HG03521 (cell line): ENCODE measurements at regions not wholly inside any gene's neighbourhood (a gene's known extent, or its start where the extent isn't known, plus 50 kb on each side); places are given as distances from the start of the nearest gene placed in this dataset.

ENCODE experiments used
- ATAC-seq: cut with Tn5 transposase; IDR thresholded peaks from one replicate; pipeline ENCODE4 v1.9.1; 2021; ENCODE audit warnings: mild to moderate bottlenecking, moderate library complexity; ENCODE audit not compliant: unreplicated experiment

DNA sequence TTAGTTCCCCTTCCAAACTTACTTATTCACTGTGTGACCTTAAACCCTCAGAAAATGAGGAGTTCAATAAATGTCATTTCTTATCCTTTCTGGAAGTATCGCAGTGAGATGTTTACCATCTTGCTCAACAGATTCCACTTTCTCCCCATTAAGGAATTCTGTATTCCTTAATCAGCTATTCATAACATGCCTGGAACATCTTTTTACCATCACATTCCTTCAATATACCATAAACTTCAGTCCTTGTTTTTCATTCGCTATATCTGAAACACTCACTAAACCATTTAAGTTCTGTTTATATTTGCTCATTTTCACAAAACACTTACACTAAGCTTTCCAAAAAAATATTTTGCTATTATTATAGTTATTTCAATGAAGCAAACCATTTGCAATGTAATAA, 1158.6 kb downstream of the CDH12 start:
- no peak for ATAC-seq

GRCh38 chr5:21693591-21693990, 1159.6 kb downstream of the CDH12 start:
- ATAC-seq = no peak

- no peak for ATAC-seq
Observed at GRCh38 chr5:21689587-21689986, 1163.6 kb downstream of the CDH12 start.

DNA sequence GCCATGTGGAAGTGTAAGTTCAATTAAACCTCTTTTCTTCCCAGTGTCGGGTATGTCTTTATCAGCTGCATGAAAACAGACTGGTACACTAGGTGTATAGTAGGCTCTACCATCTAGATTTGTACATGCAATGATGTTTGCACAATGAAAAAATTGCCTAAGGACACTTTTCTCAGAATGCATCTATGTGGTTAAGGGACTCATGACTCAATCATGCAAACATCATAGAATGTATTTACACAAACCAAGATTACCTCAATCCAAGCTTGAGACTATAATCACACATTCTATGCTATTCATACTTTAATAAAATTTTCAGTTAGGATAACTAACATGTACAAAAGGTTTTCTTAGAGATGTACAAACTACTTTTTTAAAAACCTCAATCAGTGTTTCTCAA, 1164.5 kb downstream of the CDH12 start:
- no peak for ATAC-seq

DNA sequence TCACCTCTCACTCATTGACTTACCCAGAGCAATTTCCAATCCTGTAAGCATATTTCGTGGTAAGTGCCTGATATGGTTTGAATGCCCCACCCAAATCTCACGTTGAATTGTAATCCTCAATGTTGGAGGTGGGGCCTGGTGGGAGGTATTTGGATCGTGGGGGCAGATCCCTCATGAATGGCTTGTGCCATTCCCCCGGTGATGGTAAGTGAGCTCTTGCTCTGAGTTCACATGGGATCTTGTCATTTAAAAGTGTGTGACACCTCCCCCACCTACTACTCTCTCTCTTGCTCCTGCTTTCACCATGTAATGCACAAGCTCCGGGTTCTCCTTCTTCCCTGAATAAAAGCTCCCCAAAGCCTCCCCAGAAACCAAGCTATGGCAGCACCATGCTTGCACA, 1165.5 kb downstream of the CDH12 start:
- no peak for ATAC-seq

- ATAC-seq = no peak
Observed at GRCh38 chr5:21686706-21687105, 1166.4 kb downstream of the CDH12 start.

- no peak for ATAC-seq
Observed at GRCh38 chr5:21685522-21685921, 1167.6 kb downstream of the CDH12 start.

DNA sequence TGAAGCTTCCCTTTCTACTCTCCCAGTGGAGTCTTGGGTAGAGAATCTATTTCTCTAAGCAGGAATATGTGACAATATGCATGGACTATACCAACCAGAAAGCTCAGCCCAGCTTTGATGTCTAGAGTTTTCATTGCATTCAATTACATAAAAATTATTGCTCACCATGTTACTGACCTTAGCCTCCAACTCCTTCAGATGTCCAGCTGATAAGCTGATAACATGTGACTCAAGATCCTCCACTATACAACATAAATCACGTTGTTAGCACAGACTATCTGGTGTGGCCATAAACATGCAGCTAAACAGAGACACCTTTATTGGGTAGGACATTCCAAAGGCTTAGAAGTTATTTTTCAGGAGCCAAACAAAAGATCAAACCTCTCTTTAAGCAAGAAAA, 1168.2 kb downstream of the CDH12 start:
- ATAC-seq = no peak

GRCh38 chr5:21681911-21682310, 1171.2 kb downstream of the CDH12 start:
- no peak for ATAC-seq

DNA sequence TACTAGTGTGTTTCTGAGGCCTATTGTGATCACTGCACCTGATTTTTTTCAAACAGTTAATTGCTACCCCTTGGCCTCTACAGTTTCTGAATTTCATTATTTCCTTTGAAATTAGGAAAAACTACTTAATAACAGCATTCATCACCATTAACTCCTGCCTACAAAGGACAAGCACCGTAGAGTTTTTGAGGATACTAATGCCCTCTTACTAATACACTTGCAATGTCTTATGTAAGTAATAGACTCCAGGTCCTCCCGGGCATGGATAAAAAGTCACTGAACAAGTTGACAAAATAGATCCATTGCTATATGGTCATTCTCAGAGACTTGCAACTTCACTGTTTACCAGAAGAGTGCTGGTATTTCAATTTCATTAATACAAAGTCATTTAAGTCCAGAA, 1172.5 kb downstream of the CDH12 start:
- no peak for ATAC-seq

DNA sequence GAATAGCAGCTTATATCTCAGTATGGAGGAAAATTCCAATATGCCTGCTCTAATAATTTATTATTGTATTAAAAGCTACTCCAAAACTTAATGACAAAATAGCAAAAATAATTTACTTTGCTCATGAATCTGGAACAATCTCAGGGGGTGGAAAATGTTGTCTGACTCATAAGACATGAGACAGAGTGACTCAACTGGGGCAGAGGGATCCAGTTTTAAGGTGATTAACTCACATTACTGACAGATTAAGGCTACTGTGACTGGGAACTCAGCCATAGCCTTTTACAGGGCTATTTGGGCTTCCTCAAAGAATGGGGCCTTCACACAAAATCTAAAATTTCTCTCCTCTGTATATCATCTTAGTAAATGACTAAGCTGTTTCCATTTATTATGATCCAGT, 1172.9 kb downstream of the CDH12 start:
- ATAC-seq = no peak

- ATAC-seq = no peak
Observed at GRCh38 chr5:21678526-21678925, 1174.6 kb downstream of the CDH12 start.

DNA sequence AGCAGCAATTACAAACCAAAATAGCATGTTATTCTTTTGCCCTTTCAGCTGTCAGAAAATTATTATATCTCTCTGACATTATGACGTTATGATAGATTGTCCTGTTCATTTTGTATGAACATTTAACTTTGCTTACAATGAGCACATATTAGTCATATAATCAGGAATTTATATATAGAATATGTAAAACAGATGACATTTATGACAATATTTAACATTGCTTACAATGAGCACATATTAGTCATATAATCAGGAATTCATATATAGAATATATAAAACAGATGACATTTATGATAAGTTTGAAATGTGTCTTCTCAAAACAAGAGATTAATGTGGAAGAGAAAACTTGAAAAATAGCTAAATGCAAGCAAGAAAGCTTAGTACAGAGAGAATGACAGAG, 1180.2 kb downstream of the CDH12 start:
- ATAC-seq = no peak

GRCh38 chr5:21672360-21672759, 1180.8 kb downstream of the CDH12 start:
- ATAC-seq = no peak

- ATAC-seq = no peak
Observed at GRCh38 chr5:21665524-21665923, 1187.6 kb downstream of the CDH12 start.

GRCh38 chr5:21663082-21663481, 1190.1 kb downstream of the CDH12 start:
- ATAC-seq = no peak

- ATAC-seq = no peak
Observed at GRCh38 chr5:21661184-21661583, 1192.0 kb downstream of the CDH12 start.

DNA sequence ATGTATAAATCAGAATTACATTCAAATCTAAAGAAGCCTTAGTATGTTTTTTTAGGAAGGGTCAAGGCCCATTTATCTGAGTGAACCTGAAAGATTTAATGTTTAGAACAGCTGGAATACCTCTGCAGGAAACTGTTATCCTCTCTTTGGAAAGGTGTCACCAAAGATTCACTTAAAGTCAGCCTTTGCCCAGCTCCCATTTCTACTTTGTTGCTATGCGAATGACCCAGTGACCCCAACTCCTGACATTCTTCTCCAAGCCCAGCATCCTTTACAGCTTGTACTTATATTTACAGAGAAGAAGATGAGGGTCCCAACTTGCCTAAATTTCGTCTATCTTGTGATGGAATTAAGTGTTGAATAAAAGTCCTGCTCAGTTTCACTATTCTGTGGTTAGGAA, 1198.6 kb downstream of the CDH12 start:
- no peak for ATAC-seq

GRCh38 chr5:21649969-21650368, 1203.2 kb downstream of the CDH12 start:
- ATAC-seq = no peak

DNA sequence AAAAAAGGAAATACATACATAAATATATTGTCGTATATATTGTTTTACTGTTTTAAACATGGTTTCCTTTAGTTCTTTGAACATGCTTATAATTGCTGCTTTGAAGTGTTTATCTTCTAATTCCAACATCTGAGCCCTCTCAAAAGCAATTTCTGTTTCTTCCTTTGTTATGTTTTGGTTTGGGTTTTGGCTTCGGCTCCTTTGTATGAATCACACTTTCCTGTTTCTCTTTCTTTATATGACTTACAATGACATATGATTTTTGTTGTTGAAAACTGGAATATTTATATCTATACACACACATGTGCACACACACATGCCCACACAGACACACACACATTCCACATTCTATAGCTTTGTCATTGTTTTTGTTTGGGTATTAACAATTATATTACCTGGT, 1206.7 kb downstream of the CDH12 start:
- no peak for ATAC-seq

DNA sequence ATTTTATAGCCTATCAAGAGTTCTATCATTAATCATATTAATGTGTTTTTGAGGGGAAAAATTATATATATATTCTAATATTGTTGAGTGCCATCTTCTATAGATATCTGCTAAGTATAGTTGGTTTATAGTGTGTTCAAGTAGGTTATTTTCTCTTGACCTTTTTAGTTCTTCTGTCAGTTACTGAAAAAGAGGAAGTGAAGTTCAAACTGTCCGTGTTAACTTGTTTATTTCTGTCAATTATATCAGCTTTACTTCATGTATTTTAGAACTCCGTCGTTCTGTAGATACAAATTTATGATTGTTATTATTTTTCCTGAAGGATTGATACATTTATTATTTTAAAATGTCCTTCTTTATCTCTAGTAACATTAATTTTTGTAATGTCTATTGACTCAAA, 1209.1 kb downstream of the CDH12 start:
- no peak for ATAC-seq

DNA sequence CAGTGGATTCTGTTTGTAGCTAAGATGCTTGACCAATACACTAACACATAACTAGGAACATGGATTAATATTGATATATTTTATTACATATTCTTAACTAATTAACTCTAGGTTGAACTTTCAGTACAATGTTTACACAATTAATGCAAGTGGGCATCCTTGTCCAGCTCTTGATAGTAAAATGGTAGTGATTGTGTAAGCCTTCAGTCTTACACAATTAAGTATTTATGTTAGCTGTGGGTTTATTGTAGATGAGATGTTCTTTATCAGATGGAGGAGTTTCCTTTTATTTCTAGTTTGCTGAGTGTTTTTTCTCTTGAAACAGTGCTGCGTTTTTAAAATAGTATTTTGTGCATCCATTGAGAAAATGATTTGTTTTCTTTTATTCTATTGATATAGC, 1210.8 kb downstream of the CDH12 start:
- no peak for ATAC-seq

- ATAC-seq = no peak
Observed at GRCh38 chr5:21623831-21624230, 1229.3 kb downstream of the CDH12 start.

DNA sequence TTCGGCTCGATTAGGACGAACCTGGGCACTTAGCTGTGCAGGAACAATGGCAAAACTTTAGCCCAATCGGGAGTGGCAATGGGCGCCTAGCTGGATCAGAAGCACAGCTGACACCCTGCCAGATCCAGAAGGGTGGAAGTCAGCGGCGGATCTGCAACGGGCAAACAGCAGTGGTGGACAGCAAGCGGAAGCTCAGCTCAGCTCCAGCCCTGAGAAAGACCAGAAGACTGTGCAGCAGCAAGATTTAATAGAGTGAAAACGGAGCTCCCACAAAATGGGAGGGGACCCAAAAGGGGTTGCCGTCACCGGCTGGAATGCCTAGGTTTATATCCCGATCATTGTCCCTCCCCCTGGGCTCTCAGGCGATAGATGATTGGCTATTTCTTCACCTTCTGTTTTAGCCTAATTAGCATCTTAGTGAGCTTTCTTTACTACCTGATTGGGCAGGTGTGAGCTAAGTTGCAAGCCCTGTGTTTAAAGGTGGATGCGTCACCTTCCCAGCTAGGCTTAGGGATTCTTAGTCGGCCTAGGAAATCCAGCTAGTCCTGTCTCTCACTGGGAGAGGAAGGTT, 1237.9 kb downstream of the CDH12 start:
- no peak for ATAC-seq
